Osteoblast (primary cell): ENCODE measurements at regions not wholly inside any gene's neighbourhood (a gene's known extent, or its start where the extent isn't known, plus 50 kb on each side); places are given as distances from the start of the nearest gene placed in this dataset.

Source experiments
- DNase-seq: peaks from one replicate; pipeline ENCODE4 v3.0.0; 2011; ENCODE audit warnings: low spot score, mixed read lengths; ENCODE audit not compliant: insufficient read length; ENCODE audit errors: missing footprints
- H2AFZ ChIP-seq: 2 replicates; pipeline ENCODE4 v1.6.0; 2011; ENCODE audit warnings: mild to moderate bottlenecking, low read length
- H3K27ac ChIP-seq: 2 replicates; pipeline ENCODE4 v1.5.1; 2011; ENCODE audit warnings: mild to moderate bottlenecking, low read depth, low read length, moderate library complexity
- H3K27me3 ChIP-seq: 2 replicates; pipeline ENCODE4 v1.6.0; 2012; ENCODE audit warnings: mild to moderate bottlenecking, control low read depth, inconsistent platforms, low read length, moderate library complexity; ENCODE audit not compliant: insufficient read depth
- H3K36me3 ChIP-seq: 2 replicates; pipeline ENCODE4 v1.5.1; 2011; ENCODE audit warnings: mild to moderate bottlenecking, low read length, control low read depth, moderate library complexity; ENCODE audit not compliant: insufficient read depth
- H3K4me1 ChIP-seq: 2 replicates; pipeline ENCODE4 v1.5.1; 2011; ENCODE audit warnings: mild to moderate bottlenecking, low read length, control low read depth, moderate library complexity; ENCODE audit not compliant: insufficient read depth
- H3K4me2 ChIP-seq: 2 replicates; pipeline ENCODE4 v1.6.0; 2011; ENCODE audit warnings: mild to moderate bottlenecking, low read length; ENCODE audit not compliant: insufficient read depth
- H3K4me3 ChIP-seq: fragments of 200-600 bp; sonication (generic); 3 replicates; pipeline ENCODE4 v1.5.1; 2012; ENCODE audit warnings: mild to moderate bottlenecking, low read length, inconsistent platforms; ENCODE audit not compliant: insufficient read depth
- H3K79me2 ChIP-seq: 2 replicates; pipeline ENCODE4 v1.6.0; 2012; ENCODE audit warnings: mild to moderate bottlenecking, low read length, control low read depth, inconsistent platforms; ENCODE audit not compliant: insufficient read depth
- H3K9me3 ChIP-seq: 2 replicates; pipeline ENCODE4 v1.5.1; 2011; ENCODE audit warnings: low read depth, low read length, control low read depth
- H4K20me1 ChIP-seq: 2 replicates; pipeline ENCODE4 v1.6.0; 2012; ENCODE audit warnings: mild to moderate bottlenecking, low read length, control low read depth; ENCODE audit not compliant: insufficient read depth
- CTCF ChIP-seq: IDR thresholded peaks from 2 replicates; pipeline ENCODE4 v1.5.1; 2011; ENCODE audit warnings: mild to moderate bottlenecking, low read depth, low read length, moderate library complexity; ENCODE audit errors: extremely low read depth

GRCh38 chr18:67840379-67840778 is 323.9 kb upstream of the DSEL start:
- no peak overlapping the region for H2AFZ ChIP-seq
- H3K4me2 ChIP-seq: no peak overlapping the region

GRCh38 chr18:67818432-67818831 is 301.9 kb upstream of the DSEL start:
- no peaks in the 10 kb centered on the region for H3K79me2 ChIP-seq
- no peak for DNase-seq
- H3K4me2 ChIP-seq: no peak overlapping the region
- H4K20me1 ChIP-seq: no peaks in the 10 kb centered on the region
- no peaks in the 10 kb centered on the region for H3K9me3 ChIP-seq
- H3K27ac ChIP-seq: no peak overlapping the region
- no peaks in the 10 kb centered on the region for H3K27me3 ChIP-seq
- no peak overlapping the region for H2AFZ ChIP-seq
- no peaks in the 10 kb centered on the region for H3K4me1 ChIP-seq
- H3K36me3 ChIP-seq: no peaks in the 10 kb centered on the region
- no peak for TF ChIP-seq CTCF
- H3K4me3 ChIP-seq: no peak overlapping the region

More at GRCh38 chr18:67840379-67840778, 323.9 kb upstream of the DSEL start:
- Histone ChIP-seq H3K9me3 (no peaks in the 10 kb centered on the region), H3K27ac (no peak overlapping the region), H3K4me3 (no peak overlapping the region), H4K20me1 (no peaks in the 10 kb centered on the region), H3K79me2 (no peaks in the 10 kb centered on the region), H3K27me3 (no peaks in the 10 kb centered on the region), H3K36me3 (no peaks in the 10 kb centered on the region), H3K4me1 (no peaks in the 10 kb centered on the region)
- no peak for TF ChIP-seq CTCF
- DNase-seq: no peak

- DNase-seq: no peak
- no peak overlapping the region for H3K4me2 ChIP-seq
- H3K79me2 ChIP-seq: no peaks in the 10 kb centered on the region
- no peak overlapping the region for H3K4me3 ChIP-seq
- no peaks in the 10 kb centered on the region for H3K9me3 ChIP-seq
- H4K20me1 ChIP-seq: no peaks in the 10 kb centered on the region
- no peaks in the 10 kb centered on the region for H3K27me3 ChIP-seq
- no peaks in the 10 kb centered on the region for H3K36me3 ChIP-seq
- no peaks in the 10 kb centered on the region for H3K4me1 ChIP-seq
- H3K27ac ChIP-seq: no peak overlapping the region
- TF ChIP-seq CTCF: no peak
- H2AFZ ChIP-seq: no peak overlapping the region
These were observed 298.8 kb upstream of the DSEL start for GRCh38 chr18:67815280-67815679.

GRCh38 chr18:67813380-67814028 is 297.0 kb upstream of the DSEL start:
- H2AFZ ChIP-seq: peak overlapping the region; percentile 35
- H3K4me1 ChIP-seq: no peaks in the 10 kb centered on the region
- H3K27me3 ChIP-seq: no peaks in the 10 kb centered on the region
- DNase-seq: no peak
- no peak overlapping the region for H3K27ac ChIP-seq
- no peaks in the 10 kb centered on the region for H3K79me2 ChIP-seq
- no peak for TF ChIP-seq CTCF
- H3K36me3 ChIP-seq: no peaks in the 10 kb centered on the region
- no peak overlapping the region for H3K4me3 ChIP-seq
- H3K4me2 ChIP-seq: no peak overlapping the region
- no peaks in the 10 kb centered on the region for H3K9me3 ChIP-seq
- no peaks in the 10 kb centered on the region for H4K20me1 ChIP-seq
